H1 (cell line): ENCODE measurements at regions not wholly inside any gene's neighbourhood (a gene's known extent, or its start where the extent isn't known, plus 50 kb on each side); places are given as distances from the start of the nearest gene placed in this dataset. TPM values are rescaled to one million over a fixed set of nuclear protein-coding genes. Genes with fewer than 3 reads are reported as not detected.

ENCODE experiments used
- CHD2 ChIP-seq: IDR thresholded peaks from 2 replicates; pipeline ENCODE4 v1.6.1; 2012; ENCODE audit warnings: low read length, improper control_type of control experiment
- MAFK ChIP-seq: IDR thresholded peaks from 2 replicates; pipeline ENCODE4 v1.6.1; 2012; ENCODE audit warnings: low read depth, mild to moderate bottlenecking, improper control_type of control experiment, low read length
- NANOG ChIP-seq: IDR thresholded peaks from 2 replicates; pipeline ENCODE4 v1.6.1; 2011; ENCODE audit warnings: low read length, low read depth, mild to moderate bottlenecking, inconsistent platforms; ENCODE audit not compliant: insufficient read depth, poor library complexity, severe bottlenecking
- SRF ChIP-seq: IDR thresholded peaks from 2 replicates; pipeline ENCODE4 v1.6.1; 2011; ENCODE audit warnings: mild to moderate bottlenecking, low read depth, low read length, moderate library complexity
- TBP ChIP-seq: IDR thresholded peaks from 2 replicates; pipeline ENCODE4 v1.6.1; 2011; ENCODE audit warnings: low read depth, low read length, improper control_type of control experiment
- small RNA-seq: library from polyadenylated mRNA; stranded (forward); fragments of <200 nt; extraction: miRNeasy Mini kit (QIAGEN cat#:217004); gene quantifications from one replicate; pipeline ENCODE3, GENCODE V24; 2013; ENCODE audit not compliant: insufficient read depth

GRCh38 chr10:125212150-125212809, 51.9 kb upstream of the CTBP2 start (continued):
- TF ChIP-seq NANOG (no peak), CHD2 (no peak), MAFK (no peak), SRF (no peak), TBP (no peak)
- TF ChIP-seq, all 59 proteins: peak for 0

Small RNA genes in the stretch of these regions (small RNA-seq; reads per million reads assigned to genes)
- not detected for gene RPS27P18
